HCT116 (cell line): ENCODE measurements at regions not wholly inside any gene's neighbourhood (a gene's known extent, or its start where the extent isn't known, plus 50 kb on each side); places are given as distances from the start of the nearest gene placed in this dataset.

Experiments
- ATAC-seq: fragments of 200-7000 bp; cut with Tn5 transposase; 2 replicates; pipeline ENCODE4 v1.9.1; 2020; ENCODE audit warnings: mild to moderate bottlenecking, moderate library complexity
- BruUV-seq: library from RNA; stranded (reverse); fragments of 400-500 nt; replicated peaks from 2 replicates; lab custom pipeline; 2021; lab: Mats Ljungman, UMichigan
- CTCF ChIA-PET: fragments of 300-600 bp; sonication (Branson Sonifier 250); formaldehyde crosslinking; loops from one replicate; lab custom pipeline; 2021; ENCODE audit warnings: antibody characterized with exemption; lab: Charles Lee
- POLR2A ChIA-PET: fragments of 300-600, 350-600 bp; sonication (Branson Sonifier 250); formaldehyde crosslinking; loops from one replicate; lab custom pipeline; 2021; ENCODE audit warnings: antibody characterized with exemption; lab: Charles Lee
- RAD21 ChIA-PET, 2 experiments: fragments of 300-600 bp; sonication (Branson Sonifier 250); formaldehyde crosslinking; loops; one replicate each; lab custom pipeline; 2023; ENCODE audit warnings: low total read pairs in 2 of 2; ENCODE audit not compliant: uncharacterized antibody in 2 of 2, unreplicated experiment in 2 of 2, low non-redundant PET in 1 of 2; lab: Charles Lee
- DNase-seq: peaks from one replicate; pipeline ENCODE4 v3.0.0-alpha.2; 2010; ENCODE audit warnings: low read depth, low spot score
- H2AFZ ChIP-seq: fragments of 200-600 bp; shearing (Covaris generic), sonication (generic); 2 replicates; pipeline ENCODE4 v1.6.1; 2017; ENCODE audit warnings: low read depth, mixed run types, mixed read lengths, antibody characterized with exemption, low read length; ENCODE audit not compliant: poor library complexity, severe bottlenecking
- H3K27ac ChIP-seq: 2 replicates; pipeline ENCODE4 v1.5.1; 2012; ENCODE audit warnings: low read depth, low read length
- H3K27me3 ChIP-seq: fragments of 200-600 bp; sonication (generic); 2 replicates; pipeline ENCODE4 v1.6.1; 2016; ENCODE audit warnings: mixed run types, low read length, mixed read lengths; ENCODE audit not compliant: insufficient read depth
- H3K36me3 ChIP-seq, 2 experiments: fragments of 200-500 bp in 1 of 2; fragments of 200-600 bp in 1 of 2; sonication (Bioruptor generic) in 1 of 2; sonication (generic) in 1 of 2; 2 replicates each; pipeline versions ENCODE4 v1.5.1 to v1.6.1; 2014 to 2016; ENCODE audit warnings: low read length in 2 of 2, inconsistent platforms in 1 of 2, mixed read lengths in 1 of 2, mixed run types in 1 of 2; ENCODE audit not compliant: insufficient read depth in 2 of 2, control insufficient read depth in 1 of 2
- H3K4me1 ChIP-seq, 2 experiments: fragments of 200-600 bp in 1 of 2; sonication (generic) in 1 of 2; 2 replicates each; pipeline versions ENCODE4 v1.5.1 to v1.6.1; 2012 to 2017; ENCODE audit warnings: low read length in 2 of 2, inconsistent platforms in 1 of 2, mild to moderate bottlenecking in 1 of 2, mixed read lengths in 1 of 2, mixed run types in 1 of 2, moderate library complexity in 1 of 2; ENCODE audit not compliant: insufficient read depth in 2 of 2, control insufficient read depth in 1 of 2
- H3K4me2 ChIP-seq: fragments of 200-600 bp; sonication (generic); 2 replicates; pipeline ENCODE4 v1.6.1; 2017; ENCODE audit warnings: mixed run types, low read length, mixed read lengths
- H3K4me3 ChIP-seq, 2 experiments: fragments of 200-600 bp in 1 of 2; sonication (generic) in 1 of 2; replicated peaks in 1 of 2; 2 replicates each; pipeline ENCODE4 v1.5.1; 2011 to 2016; ENCODE audit warnings: low read length in 2 of 2, control low read depth in 1 of 2, low read depth in 1 of 2, mild to moderate bottlenecking in 1 of 2, mixed read lengths in 1 of 2, mixed run types in 1 of 2
- H3K79me2 ChIP-seq: fragments of 200-600 bp; sonication (generic); 2 replicates; pipeline ENCODE4 v1.6.1; 2017; ENCODE audit warnings: mild to moderate bottlenecking, mixed run types, low read length, moderate library complexity, mixed read lengths; ENCODE audit not compliant: insufficient read depth
- H3K9ac ChIP-seq: fragments of 200-600 bp; sonication (generic); 2 replicates; pipeline ENCODE4 v1.6.1; 2016; ENCODE audit warnings: low read length, mixed read lengths
- H3K9me2 ChIP-seq: fragments of 200-600 bp; sonication (generic), shearing (Covaris generic); 2 replicates; pipeline ENCODE4 v1.6.1; 2017; ENCODE audit warnings: mixed run types, mild to moderate bottlenecking, moderate library complexity; ENCODE audit not compliant: insufficient read depth
- H3K9me3 ChIP-seq, 2 experiments: fragments of 200-500 bp in 1 of 2; fragments of 200-600 bp in 1 of 2; sonication (Bioruptor generic) in 1 of 2; sonication (generic) in 1 of 2; 2 replicates each; pipeline ENCODE4 v1.6.1; 2014 to 2017; ENCODE audit warnings: low read length in 2 of 2, mixed read lengths in 2 of 2, inconsistent platforms in 1 of 2, low read depth in 1 of 2, mild to moderate bottlenecking in 1 of 2, mixed run types in 1 of 2, moderate library complexity in 1 of 2; ENCODE audit not compliant: control insufficient read depth in 1 of 2, insufficient read depth in 1 of 2
- H4K20me1 ChIP-seq: fragments of 200-600 bp; sonication (generic), shearing (Covaris generic); 2 replicates; pipeline ENCODE4 v1.6.1; 2017; ENCODE audit warnings: mixed run types, mild to moderate bottlenecking, moderate library complexity; ENCODE audit not compliant: insufficient read depth
- ATF3 ChIP-seq: IDR thresholded peaks from 2 replicates; pipeline ENCODE4 v1.6.1; 2012
- CBX3 ChIP-seq: IDR thresholded peaks from 2 replicates; pipeline ENCODE4 v1.6.1; 2012; ENCODE audit warnings: low read depth
- CTCF ChIP-seq, 3 experiments: fragments of 200-600 bp in 1 of 3; sonication (generic) in 1 of 3; IDR thresholded peaks in 2 of 3; conservative IDR thresholded peaks in 1 of 3; 2 replicates each; pipeline ENCODE4 v1.5.1; 2012 to 2017; ENCODE audit warnings: low read depth in 2 of 3, low read length in 2 of 3, antibody characterized with exemption in 1 of 3, borderline replicate concordance in 1 of 3, control low read depth in 1 of 3, mild to moderate bottlenecking in 1 of 3, mixed read lengths in 1 of 3, mixed run types in 1 of 3, moderate library complexity in 1 of 3; ENCODE audit not compliant: insufficient read depth in 1 of 3
- EZH2 ChIP-seq: fragments of 200-600 bp; sonication (generic); IDR thresholded peaks from 2 replicates; pipeline ENCODE4 v1.6.1; 2017; ENCODE audit warnings: antibody characterized with exemption, mixed run types
- FOSL1 ChIP-seq: IDR thresholded peaks from 2 replicates; pipeline ENCODE4 v1.6.1; 2012; ENCODE audit warnings: low read depth
- MAX ChIP-seq: IDR thresholded peaks from 2 replicates; pipeline ENCODE4 v1.6.1; 2012
- POLR2AphosphoS5 ChIP-seq: IDR thresholded peaks from 2 replicates; pipeline ENCODE4 v1.6.1; 2011; ENCODE audit warnings: mild to moderate bottlenecking, low read depth, low read length, moderate library complexity
- RAD21 ChIP-seq: IDR thresholded peaks from 2 replicates; pipeline ENCODE4 v1.6.1; 2012; ENCODE audit warnings: low read depth, mild to moderate bottlenecking
- SIN3A ChIP-seq: IDR thresholded peaks from 2 replicates; pipeline ENCODE4 v1.6.1; 2012; ENCODE audit warnings: low read depth
- SP1 ChIP-seq: IDR thresholded peaks from 2 replicates; pipeline ENCODE4 v1.6.1; 2012; ENCODE audit warnings: low read depth
- TCF7L2 ChIP-seq: IDR thresholded peaks from 2 replicates; pipeline ENCODE4 v1.7.0; 2011; ENCODE audit warnings: borderline replicate concordance, inconsistent platforms; ENCODE audit not compliant: insufficient read depth, insufficient read length; ENCODE audit errors: extremely low read depth
- ZFX ChIP-seq: fragments of 450-650 bp; IDR thresholded peaks from 2 replicates; pipeline ENCODE4 v1.6.1; 2017
- intact Hi-C: fragments of 100-400 bp; cut with micrococcal nuclease; formaldehyde crosslinking; loops from 2 replicates; pipeline ENCODE4 v1.10.0; 2022

- no peaks in the 10 kb centered on the region for H3K9me2 ChIP-seq
- no peak overlapping the region for H3K4me3 ChIP-seq
- no peak overlapping the region for H2AFZ ChIP-seq
- POLR2A ChIA-PET: no interaction called here
- no peaks in the 10 kb centered on the region for H3K4me1 ChIP-seq
- no peaks in the 10 kb centered on the region for H3K9me3 ChIP-seq
- TF ChIP-seq CBX3 (no peak), EZH2 (no peak), TCF7L2 (no peak), CTCF (IDR thresholded peaks at IDR 0.05 in 2 of 3, conservative IDR thresholded peaks at IDR 0.05 in 1 of 3; ENCODE audit: borderline replicate concordance in 1 of 3, insufficient read depth in 1 of 3, low read depth in 2 of 3, low read length in 2 of 3) (no peak), FOSL1 (no peak), MAX (no peak), RAD21 (no peak), SIN3A (no peak), POLR2AphosphoS5 (no peak), ATF3 (no peak), SP1 (no peak), ZFX (no peak)
- TF ChIP-seq, all 23 proteins: peak for 0
- no peaks in the 10 kb centered on the region for H3K36me3 ChIP-seq
- intact Hi-C loops: no loop called here
- ChIA-PET CTCF (no interaction called here), RAD21 (no interaction called here)
- H3K4me2 ChIP-seq: no peak overlapping the region
- H3K27ac ChIP-seq: no peak overlapping the region
- DNase-seq: no peak
- no peaks in the 10 kb centered on the region for H3K79me2 ChIP-seq
- no peak for ATAC-seq
- no peak overlapping the region for H3K9ac ChIP-seq
- no peaks in the 10 kb centered on the region for H4K20me1 ChIP-seq
- no TSS peak for BruUV-seq
- H3K27me3 ChIP-seq: no peaks in the 10 kb centered on the region; the same call in 1 of the 2 replicates
Observed at GRCh38 chr16:55273356-55273755, 50.6 kb upstream of the IRX6 start.
